GM12874 (cell line): ENCODE measurements at regions not wholly inside any gene's neighbourhood (a gene's known extent, or its start where the extent isn't known, plus 50 kb on each side); places are given as distances from the start of the nearest gene placed in this dataset.

Experiments
- CTCF ChIP-seq: IDR thresholded peaks from 2 replicates; pipeline ENCODE4 v1.5.1; 2011; ENCODE audit warnings: low read depth, mild to moderate bottlenecking, control low read depth, low read length, moderate library complexity; ENCODE audit not compliant: insufficient read depth

DNA sequence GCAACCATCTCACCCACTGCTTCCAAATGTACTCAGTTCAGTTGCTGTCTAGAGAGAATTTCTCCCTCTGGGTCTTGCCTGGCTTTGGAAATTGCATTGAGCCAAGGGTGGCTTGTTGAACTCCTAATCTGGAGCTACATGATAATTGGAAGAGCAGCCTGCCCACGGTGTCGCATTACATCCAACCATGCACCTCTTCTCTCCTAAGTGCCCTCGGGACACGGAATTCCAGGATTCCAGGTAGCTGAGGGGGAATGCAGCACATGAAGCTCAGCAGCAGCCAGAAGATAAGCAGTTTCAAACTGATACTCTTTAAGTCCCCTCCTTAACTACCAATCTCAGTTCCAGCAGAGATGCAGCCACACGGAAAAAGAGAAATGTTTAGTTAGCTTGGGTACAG is 509.4 kb upstream of the KLF4 start:
- TF ChIP-seq CTCF, result no peak

GRCh38 chr9:107994648-107995047 is 505.1 kb upstream of the KLF4 start:
- TF ChIP-seq CTCF, result no peak

- TF ChIP-seq CTCF, result no peak
These were observed 502.7 kb upstream of the KLF4 start for GRCh38 chr9:107992271-107992670.

DNA sequence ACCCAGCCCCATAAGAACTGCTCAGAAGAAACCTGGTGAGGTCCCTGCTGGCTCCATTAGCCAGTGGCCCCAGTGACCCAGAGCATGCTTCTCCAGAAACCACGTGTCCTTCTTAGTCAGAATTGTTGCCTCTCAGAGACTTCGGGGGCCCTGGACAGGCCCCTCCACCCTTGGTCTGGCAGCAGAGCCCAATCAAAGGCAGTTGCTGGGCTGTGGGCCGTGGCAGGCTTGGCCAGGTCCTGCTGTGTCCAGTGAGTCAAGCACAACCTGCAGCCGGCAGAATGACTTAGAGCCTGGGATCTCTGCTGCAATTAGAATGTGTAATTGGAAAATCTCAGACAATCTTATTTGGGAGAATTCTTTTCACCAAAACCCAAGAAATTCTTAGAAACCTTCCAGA is 502.0 kb upstream of the KLF4 start:
- no peak for TF ChIP-seq CTCF

DNA sequence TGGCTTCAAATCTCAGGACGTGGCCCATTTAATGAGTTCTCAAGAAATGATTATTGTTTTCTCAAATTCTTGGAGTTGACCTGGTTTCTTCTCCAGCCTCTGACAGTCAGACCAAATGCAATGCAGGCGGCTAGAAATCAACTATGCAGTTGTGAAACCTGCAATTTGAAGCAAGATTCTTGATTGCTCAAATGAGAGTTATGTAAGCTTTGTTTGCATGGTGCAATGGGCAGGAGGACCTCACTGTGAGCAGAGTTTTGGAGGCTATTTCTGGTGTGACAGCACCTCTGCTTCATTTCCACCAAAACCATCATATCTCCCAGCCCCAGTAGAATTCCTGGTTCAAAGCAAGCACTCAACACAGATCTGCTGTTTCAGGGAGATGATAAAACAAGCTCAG is 500.0 kb upstream of the KLF4 start:
- no peak for TF ChIP-seq CTCF

DNA sequence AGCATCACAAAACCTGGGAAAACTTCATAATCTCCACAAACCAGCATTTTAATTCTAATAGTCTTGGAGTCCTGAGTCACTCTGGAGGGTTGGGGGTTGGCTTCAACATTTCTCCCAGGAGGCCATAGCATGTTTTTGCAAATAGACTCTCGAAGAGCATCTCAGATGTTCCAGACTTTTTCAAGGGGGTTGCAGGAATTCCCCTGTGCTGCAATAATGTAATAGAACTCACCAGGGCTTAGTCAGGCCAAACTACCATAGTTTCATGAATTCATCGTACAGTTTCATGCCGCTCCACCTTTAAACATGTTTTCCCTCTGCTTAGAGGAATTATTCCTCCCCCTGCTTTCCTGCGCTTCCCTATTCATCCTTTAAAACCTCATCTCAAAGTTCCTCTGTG is 499.5 kb upstream of the KLF4 start:
- TF ChIP-seq CTCF, result no peak

DNA sequence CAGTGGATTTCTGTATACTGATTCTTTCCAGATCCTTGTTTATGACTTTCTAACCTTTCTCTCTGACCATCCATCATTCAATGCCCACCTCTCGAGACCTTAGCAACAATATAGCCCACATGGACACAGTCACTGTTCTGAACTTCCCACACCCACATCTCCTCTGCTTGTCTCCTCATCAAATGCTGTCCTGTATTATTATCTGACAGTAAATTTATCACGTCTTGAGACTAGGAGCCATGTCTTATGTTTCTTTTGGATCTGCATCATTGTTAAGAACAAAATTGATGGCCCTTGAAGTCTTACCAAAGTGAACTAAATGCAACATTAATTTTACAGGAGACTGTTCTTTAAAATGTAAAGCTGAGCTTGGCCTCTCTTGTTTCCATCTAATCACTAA is 495.4 kb upstream of the KLF4 start:
- no peak for TF ChIP-seq CTCF

GRCh38 chr9:107983762-107984161 is 494.2 kb upstream of the KLF4 start:
- TF ChIP-seq CTCF, result no peak
